ENCODE measurements at regions not wholly inside any gene's neighbourhood (a gene's known extent, or its start where the extent isn't known, plus 50 kb on each side); places are given as distances from the start of the nearest gene placed in this dataset.
"Not testable (repeated sequence)": the region's sequence is repeated elsewhere in the genome, so short reads cannot be mapped to it uniquely, and the experiment has no call there.

- TF ChIP-seq CTCF (IDR thresholded peaks at IDR 0.05; ENCODE audit: insufficient read depth, low read length): no peak
- H3K4me3 ChIP-seq (ENCODE audit: low read depth, low read length): no peak overlapping the region
- no peak for DNase-seq (ENCODE audit: low read depth)
Observed at GRCh38 chr6:27562027-27562410, 89.1 kb upstream of the ZNF184 start.

GRCh38 chr6:27558028-27558724, 85.3 kb upstream of the ZNF184 start:
- H3K4me3 ChIP-seq (ENCODE audit: low read depth, low read length): peak overlapping the region; percentile 43
- no peak for TF ChIP-seq CTCF (IDR thresholded peaks at IDR 0.05; ENCODE audit: insufficient read depth, low read length)
- no peak for DNase-seq (ENCODE audit: low read depth)

GRCh38 chr6:27556406-27556805, 83.5 kb upstream of the ZNF184 start:
- H3K4me3 ChIP-seq (ENCODE audit: low read depth, low read length): no peak overlapping the region
- no peak for TF ChIP-seq CTCF (IDR thresholded peaks at IDR 0.05; ENCODE audit: insufficient read depth, low read length)
- no peak for DNase-seq (ENCODE audit: low read depth)

GRCh38 chr6:27553123-27553904, 80.4 kb upstream of the ZNF184 start:
- no peak overlapping the region for H3K4me3 ChIP-seq (ENCODE audit: low read depth, low read length)
- TF ChIP-seq CTCF (IDR thresholded peaks at IDR 0.05; ENCODE audit: insufficient read depth, low read length): no peak
- peak; percentile 20 for DNase-seq (ENCODE audit: low read depth)

GRCh38 chr6:27551607-27552006, 78.7 kb upstream of the ZNF184 start:
- TF ChIP-seq CTCF (IDR thresholded peaks at IDR 0.05; ENCODE audit: insufficient read depth, low read length): no peak
- DNase-seq (ENCODE audit: low read depth): no peak

GRCh38 chr6:27550692-27551091, 77.8 kb upstream of the ZNF184 start:
- no peak for TF ChIP-seq CTCF (IDR thresholded peaks at IDR 0.05; ENCODE audit: insufficient read depth, low read length)
- no peak overlapping the region for H3K4me3 ChIP-seq (ENCODE audit: low read depth, low read length)
- DNase-seq (ENCODE audit: low read depth): no peak

More at GRCh38 chr6:27551607-27552006, 78.7 kb upstream of the ZNF184 start:
- no peak overlapping the region for H3K4me3 ChIP-seq (ENCODE audit: low read depth, low read length)

- not testable (repeated sequence) for H3K4me3 ChIP-seq (ENCODE audit: low read depth, low read length); DNase-seq (ENCODE audit: low read depth)
Observed at GRCh38 chr6:27549241-27549598, 76.3 kb upstream of the ZNF184 start.
